ENCODE measurements at regions not wholly inside any gene's neighbourhood (a gene's known extent, or its start where the extent isn't known, plus 50 kb on each side); places are given as distances from the start of the nearest gene placed in this dataset.
"Not testable (repeated sequence)": the region's sequence is repeated elsewhere in the genome, so short reads cannot be mapped to it uniquely, and the experiment has no call there.

- not testable (repeated sequence) for TF ChIP-seq CTCF, EP300, POLR2A (IDR thresholded peaks at IDR 0.05)
Measured at GRCh38 chr2:91772240-91772937, 3080.9 kb downstream of the RPIA start.
